IPS-NIHi7 (cell line): ENCODE measurements at regions not wholly inside any gene's neighbourhood (a gene's known extent, or its start where the extent isn't known, plus 50 kb on each side); places are given as distances from the start of the nearest gene placed in this dataset.

Experiments
- DNase-seq: peaks from one replicate; pipeline ENCODE4 v3.0.0; 2012; ENCODE audit warnings: mixed read lengths; ENCODE audit errors: extremely low spot score

- no peak for DNase-seq
Observed at GRCh38 chr20:59493926-59494325, 110.4 kb upstream of the PHACTR3 start.

- DNase-seq = no peak
Observed at GRCh38 chr20:59495166-59495565, 109.2 kb upstream of the PHACTR3 start.

- peak; percentile 90 for DNase-seq
Observed at GRCh38 chr20:59495894-59496510, 108.3 kb upstream of the PHACTR3 start.

GRCh38 chr20:59498291-59498690 is 106.0 kb upstream of the PHACTR3 start:
- DNase-seq = no peak

- DNase-seq = no peak
Observed at GRCh38 chr20:59499863-59500262, 104.5 kb upstream of the PHACTR3 start.

- DNase-seq = no peak
Observed at GRCh38 chr20:59508729-59509128, 95.6 kb upstream of the PHACTR3 start.

- no peak for DNase-seq
Observed at GRCh38 chr20:59512651-59513050, 91.7 kb upstream of the PHACTR3 start.

- no peak for DNase-seq
Observed at GRCh38 chr20:59514554-59514953, 89.8 kb upstream of the PHACTR3 start.

- DNase-seq = peak; percentile 88
Observed at GRCh38 chr20:59515013-59515905, 89.1 kb upstream of the PHACTR3 start.

GRCh38 chr20:59515906-59516209 is 88.5 kb upstream of the PHACTR3 start:
- no peak for DNase-seq

- DNase-seq = peak; percentile 80
Observed at GRCh38 chr20:59518881-59519706, 85.2 kb upstream of the PHACTR3 start.

GRCh38 chr20:59519707-59520014 is 84.7 kb upstream of the PHACTR3 start:
- no peak for DNase-seq

GRCh38 chr20:59520814-59521213 is 83.5 kb upstream of the PHACTR3 start:
- no peak for DNase-seq

- DNase-seq = peak; percentile 83
Observed at GRCh38 chr20:59525500-59526241, 78.7 kb upstream of the PHACTR3 start.

GRCh38 chr20:59526242-59527225 is 77.8 kb upstream of the PHACTR3 start:
- peak; percentile 26 for DNase-seq

- no peak for DNase-seq
Observed at GRCh38 chr20:59530782-59531181, 73.6 kb upstream of the PHACTR3 start.

GRCh38 chr20:59537991-59538390 is 66.3 kb upstream of the PHACTR3 start:
- no peak for DNase-seq

GRCh38 chr20:59547596-59547995 is 56.7 kb upstream of the PHACTR3 start:
- DNase-seq = no peak
